CD8-positive, alpha-beta memory T cell (primary cell): ENCODE measurements at regions not wholly inside any gene's neighbourhood (a gene's known extent, or its start where the extent isn't known, plus 50 kb on each side); places are given as distances from the start of the nearest gene placed in this dataset.

Experiments used
- CTCF ChIA-PET: fragments of 350-600 bp; sonication (Branson Sonifier 250); formaldehyde crosslinking; loops from one replicate; lab custom pipeline; 2021; ENCODE audit warnings: antibody characterized with exemption; lab: Charles Lee
- POLR2A ChIA-PET: fragments of 350-600 bp; sonication (Branson Sonifier 250); formaldehyde crosslinking; loops from one replicate; lab custom pipeline; 2021; ENCODE audit warnings: antibody characterized with exemption; lab: Charles Lee
- DNase-seq, 5 donors: peaks; one replicate each; pipeline versions ENCODE4 v3.0.0 to v3.0.0-alpha.2; 2020 to 2022; ENCODE audit warnings: mixed read lengths in 1 of 5
- H3K27ac ChIP-seq: one replicate; pipeline ENCODE4 v1.7.0; 2013; ENCODE audit warnings: low read depth, mild to moderate bottlenecking, low read length, moderate library complexity
- H3K27me3 ChIP-seq: 2 replicates; pipeline ENCODE4 v1.7.0; 2013; ENCODE audit warnings: low read length, mild to moderate bottlenecking; ENCODE audit not compliant: insufficient read depth, poor library complexity, severe bottlenecking
- H3K36me3 ChIP-seq: 2 replicates; pipeline ENCODE4 v1.7.0; 2013; ENCODE audit warnings: mild to moderate bottlenecking, low read length, moderate library complexity; ENCODE audit not compliant: insufficient read depth
- H3K4me1 ChIP-seq: 2 replicates; pipeline ENCODE4 v1.7.0; 2013; ENCODE audit warnings: mild to moderate bottlenecking, low read length, moderate library complexity; ENCODE audit not compliant: insufficient read depth
- H3K4me3 ChIP-seq: 2 replicates; pipeline ENCODE4 v1.7.0; 2013; ENCODE audit warnings: mild to moderate bottlenecking, low read length
- H3K9me3 ChIP-seq: 2 replicates; pipeline ENCODE4 v1.7.0; 2013; ENCODE audit warnings: mild to moderate bottlenecking, low read length
- H3K27ac Mint-ChIP-seq, 8 donors: one replicate each; pipeline ENCODE4 v1.8.0; 2020 to 2021; ENCODE audit warnings: mixed read lengths in 8 of 8, mild to moderate bottlenecking in 6 of 8, inconsistent platforms in 3 of 8, moderate library complexity in 3 of 8
- H3K27me3 Mint-ChIP-seq, 2 donors: one replicate each; pipeline ENCODE4 v1.8.0; 2020 to 2021; ENCODE audit warnings: mixed read lengths in 2 of 2, mild to moderate bottlenecking in 1 of 2, moderate library complexity in 1 of 2
- H3K36me3 Mint-ChIP-seq, 3 donors: one replicate each; pipeline ENCODE4 v1.8.0; 2020 to 2021; ENCODE audit warnings: mixed read lengths in 3 of 3, inconsistent platforms in 1 of 3, mild to moderate bottlenecking in 1 of 3
- H3K4me1 Mint-ChIP-seq, 3 donors: one replicate each; pipeline ENCODE4 v1.8.0; 2020 to 2021; ENCODE audit warnings: mixed read lengths in 3 of 3, inconsistent platforms in 1 of 3, mild to moderate bottlenecking in 1 of 3
- H3K4me3 Mint-ChIP-seq, 7 donors: one replicate each; pipeline ENCODE4 v1.8.0; 2020 to 2021; ENCODE audit warnings: mixed read lengths in 7 of 7, mild to moderate bottlenecking in 6 of 7, moderate library complexity in 4 of 7, inconsistent platforms in 2 of 7
- H3K9me3 Mint-ChIP-seq, 5 donors: one replicate each; pipeline ENCODE4 v1.8.0; 2020 to 2022; ENCODE audit warnings: mixed read lengths in 5 of 5, mild to moderate bottlenecking in 3 of 5, moderate library complexity in 2 of 5, inconsistent platforms in 1 of 5

DNA sequence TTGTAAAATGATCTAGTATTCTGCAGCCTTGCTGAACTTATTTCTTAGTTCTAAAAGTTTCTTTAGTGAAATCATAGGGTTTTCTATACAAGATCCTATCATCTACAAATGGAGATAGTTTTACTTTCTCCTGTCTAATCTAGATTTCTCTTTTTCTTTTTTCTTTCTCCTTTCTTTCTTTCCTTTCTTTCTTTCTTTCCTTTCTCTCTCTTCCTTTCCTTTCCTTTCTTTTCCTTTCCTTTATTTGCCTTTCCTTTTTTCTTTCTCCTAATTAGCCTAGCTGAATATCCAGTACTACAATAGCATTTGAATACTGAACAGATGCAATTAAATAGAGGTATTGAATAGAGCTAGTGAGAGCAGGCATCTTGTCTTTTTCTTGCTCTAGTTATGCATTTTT, 186.6 kb upstream of the SPAG17 start:
- H3K4me3 ChIP-seq: no peak overlapping the region
- no peaks in the 10 kb centered on the region for H3K9me3 ChIP-seq
- ChIA-PET CTCF (no interaction called here), POLR2A (no interaction called here)
- H3K4me1 ChIP-seq: no peaks in the 10 kb centered on the region
- no peaks in the 10 kb centered on the region for H3K4me1 Mint-ChIP-seq
- no peaks in the 10 kb centered on the region for H3K36me3 ChIP-seq
- no peak overlapping the region for H3K27ac ChIP-seq
- DNase-seq: no peak
- no peaks in the 10 kb centered on the region for H3K27me3 Mint-ChIP-seq
- peaks cover 5 to 24% (median 17%) of the 10 kb centered on the region in 5 donors for H3K9me3 Mint-ChIP-seq
- no peaks in the 10 kb centered on the region for H3K27me3 ChIP-seq
- no peak overlapping the region for H3K27ac Mint-ChIP-seq
- H3K36me3 Mint-ChIP-seq: no peaks in the 10 kb centered on the region
- no peak overlapping the region for H3K4me3 Mint-ChIP-seq

DNA sequence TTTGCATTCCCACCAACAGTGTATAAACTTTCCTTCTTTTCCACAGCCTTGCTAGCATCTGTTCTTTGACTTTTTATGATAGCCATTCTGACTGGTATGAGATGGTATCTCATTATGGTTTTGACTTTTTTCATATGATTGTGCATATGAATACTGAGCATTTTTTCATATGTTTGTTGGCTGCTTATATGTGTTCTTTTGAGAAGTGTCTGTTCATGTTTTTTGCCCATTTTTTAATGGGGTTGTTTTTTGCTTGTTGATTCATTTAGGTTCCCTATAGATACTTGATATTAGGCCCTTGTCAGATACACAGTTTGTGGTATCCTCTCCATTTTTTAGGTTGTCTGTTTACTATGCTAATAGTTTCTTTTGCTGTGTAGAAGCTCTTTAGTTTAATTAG, 185.8 kb upstream of the SPAG17 start:
- Histone ChIP-seq H3K4me3 (no peak overlapping the region), H3K27ac (no peak overlapping the region), H3K36me3 (no peaks in the 10 kb centered on the region), H3K27me3 (no peaks in the 10 kb centered on the region), H3K9me3 (no peaks in the 10 kb centered on the region), H3K4me1 (no peaks in the 10 kb centered on the region)
- DNase-seq: no peak
- CTCF ChIA-PET: no interaction called here
- POLR2A ChIA-PET: no interaction called here
- Mint-ChIP-seq H3K27me3 (no peaks in the 10 kb centered on the region), H3K9me3 (peaks cover 5 to 31% (median 18%) of the 10 kb centered on the region in 5 donors), H3K36me3 (no peaks in the 10 kb centered on the region), H3K4me3 (no peak overlapping the region), H3K27ac (no peak overlapping the region), H3K4me1 (no peaks in the 10 kb centered on the region)

DNA sequence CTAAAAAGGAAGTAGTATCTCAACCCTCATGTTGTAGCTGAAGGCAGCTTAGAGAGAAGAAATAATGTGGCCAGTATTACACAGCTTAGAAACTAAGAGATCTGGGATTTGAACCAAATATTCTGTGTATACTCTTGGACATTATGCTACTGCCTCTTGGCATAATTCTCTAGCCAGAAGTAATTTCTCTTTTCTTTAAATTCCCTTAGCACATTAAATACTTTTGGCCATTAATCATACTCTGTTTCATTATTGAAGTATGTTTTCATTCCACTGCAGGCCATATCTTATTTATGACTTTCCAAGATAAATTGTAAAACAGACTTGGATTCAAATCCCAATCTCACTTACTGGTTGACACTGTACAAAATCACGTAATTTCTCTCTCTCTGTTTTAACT, 181.3 kb upstream of the SPAG17 start:
- no peak overlapping the region for H3K4me3 Mint-ChIP-seq
- Histone ChIP-seq H3K27me3 (no peaks in the 10 kb centered on the region), H3K27ac (no peak overlapping the region), H3K9me3 (no peaks in the 10 kb centered on the region), H3K4me3 (no peak overlapping the region), H3K4me1 (no peaks in the 10 kb centered on the region), H3K36me3 (no peaks in the 10 kb centered on the region)
- peaks cover 12 to 39% (median 35%) of the 10 kb centered on the region in 5 donors for H3K9me3 Mint-ChIP-seq
- no peak for DNase-seq
- H3K36me3 Mint-ChIP-seq: no peaks in the 10 kb centered on the region
- no peaks in the 10 kb centered on the region for H3K27me3 Mint-ChIP-seq
- H3K27ac Mint-ChIP-seq: no peak overlapping the region
- ChIA-PET CTCF (no interaction called here), POLR2A (no interaction called here)
- no peaks in the 10 kb centered on the region for H3K4me1 Mint-ChIP-seq

DNA sequence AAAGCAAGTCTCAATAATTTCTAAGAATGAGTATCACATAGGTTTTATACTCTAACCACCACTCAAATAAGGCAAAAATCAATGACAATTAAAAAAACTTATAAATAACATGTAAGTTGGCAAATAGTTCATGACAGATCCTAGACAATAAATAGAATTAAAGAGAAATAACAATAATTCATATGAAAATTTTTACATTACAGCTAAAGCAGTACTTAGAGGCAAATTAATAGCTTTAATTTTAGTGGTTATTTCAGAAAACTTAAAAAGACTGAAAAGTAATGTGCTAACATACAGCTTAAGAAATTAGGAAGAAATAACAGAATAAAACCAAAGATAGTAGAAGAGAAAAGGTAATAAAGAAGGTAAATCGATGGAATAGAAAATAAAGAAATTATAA, 179.9 kb upstream of the SPAG17 start:
- no peak overlapping the region for H3K27ac ChIP-seq
- H3K36me3 Mint-ChIP-seq: no peaks in the 10 kb centered on the region
- H3K4me1 Mint-ChIP-seq: no peaks in the 10 kb centered on the region
- peaks cover 12 to 37% (median 33%) of the 10 kb centered on the region in 5 donors for H3K9me3 Mint-ChIP-seq
- H3K4me3 Mint-ChIP-seq: no peak overlapping the region
- H3K4me3 ChIP-seq: no peak overlapping the region
- H3K4me1 ChIP-seq: no peaks in the 10 kb centered on the region
- no peak for DNase-seq
- CTCF ChIA-PET: no interaction called here
- no peaks in the 10 kb centered on the region for H3K36me3 ChIP-seq
- POLR2A ChIA-PET: no interaction called here
- H3K27ac Mint-ChIP-seq: no peak overlapping the region
- H3K9me3 ChIP-seq: no peaks in the 10 kb centered on the region
- no peaks in the 10 kb centered on the region for H3K27me3 ChIP-seq
- H3K27me3 Mint-ChIP-seq: no peaks in the 10 kb centered on the region

DNA sequence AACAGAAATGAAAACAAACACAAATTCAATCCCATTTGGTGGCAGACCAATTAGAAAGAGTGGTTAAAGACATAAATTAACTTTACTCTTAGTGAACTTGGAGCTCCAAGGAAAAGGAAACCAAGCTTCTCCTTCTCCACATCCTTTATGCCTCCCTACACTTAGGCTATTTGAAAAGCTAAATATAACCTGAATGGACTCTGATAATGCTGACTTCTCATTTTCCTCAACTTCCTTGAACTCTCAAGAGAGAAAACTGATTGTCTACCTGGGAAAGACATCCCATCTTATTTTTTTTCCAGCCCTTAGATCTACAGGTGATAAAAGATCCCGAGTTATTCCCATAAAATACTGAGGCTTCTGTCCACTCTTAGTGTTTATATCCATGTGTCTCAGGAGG, 178.4 kb upstream of the SPAG17 start:
- H3K4me1 ChIP-seq: no peaks in the 10 kb centered on the region
- CTCF ChIA-PET: no interaction called here
- POLR2A ChIA-PET: no interaction called here
- H3K9me3 Mint-ChIP-seq: peaks cover 12 to 38% (median 33%) of the 10 kb centered on the region in 5 donors
- no peaks in the 10 kb centered on the region for H3K9me3 ChIP-seq
- no peaks in the 10 kb centered on the region for H3K27me3 ChIP-seq
- no peaks in the 10 kb centered on the region for H3K36me3 ChIP-seq
- DNase-seq: no peak
- H3K4me1 Mint-ChIP-seq: no peaks in the 10 kb centered on the region
- no peaks in the 10 kb centered on the region for H3K27me3 Mint-ChIP-seq
- no peaks in the 10 kb centered on the region for H3K36me3 Mint-ChIP-seq
- no peak overlapping the region for H3K4me3 Mint-ChIP-seq
- no peak overlapping the region for H3K4me3 ChIP-seq
- no peak overlapping the region for H3K27ac ChIP-seq
- H3K27ac Mint-ChIP-seq: no peak overlapping the region

DNA sequence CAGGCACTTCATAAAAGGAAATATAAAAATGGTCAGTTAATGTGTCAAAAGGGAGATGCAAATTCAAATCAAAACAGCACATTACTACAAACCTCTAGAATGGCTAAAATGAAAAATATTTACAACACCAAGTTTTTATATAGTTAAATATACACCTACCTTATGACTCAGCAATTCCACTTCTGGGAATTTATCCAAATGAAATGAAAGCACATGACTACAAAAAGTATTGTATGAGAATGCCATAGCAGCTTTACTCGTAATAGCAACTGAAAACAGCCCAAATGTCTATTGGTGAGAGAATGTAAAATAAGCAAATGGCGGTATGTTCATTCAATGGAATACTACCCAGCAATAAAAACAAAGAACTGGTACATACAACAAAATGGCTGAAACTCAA, 175.8 kb upstream of the SPAG17 start:
- Mint-ChIP-seq H3K27ac (no peak overlapping the region), H3K36me3 (no peaks in the 10 kb centered on the region), H3K4me3 (no peak overlapping the region), H3K27me3 (no peaks in the 10 kb centered on the region), H3K9me3 (peaks cover 12 to 33% (median 29%) of the 10 kb centered on the region in 5 donors), H3K4me1 (no peaks in the 10 kb centered on the region)
- Histone ChIP-seq H3K4me3 (no peak overlapping the region), H3K27ac (no peak overlapping the region), H3K9me3 (no peaks in the 10 kb centered on the region), H3K36me3 (no peaks in the 10 kb centered on the region), H3K27me3 (no peaks in the 10 kb centered on the region), H3K4me1 (no peaks in the 10 kb centered on the region)
- POLR2A ChIA-PET: no interaction called here
- DNase-seq: no peak
- CTCF ChIA-PET: no interaction called here

DNA sequence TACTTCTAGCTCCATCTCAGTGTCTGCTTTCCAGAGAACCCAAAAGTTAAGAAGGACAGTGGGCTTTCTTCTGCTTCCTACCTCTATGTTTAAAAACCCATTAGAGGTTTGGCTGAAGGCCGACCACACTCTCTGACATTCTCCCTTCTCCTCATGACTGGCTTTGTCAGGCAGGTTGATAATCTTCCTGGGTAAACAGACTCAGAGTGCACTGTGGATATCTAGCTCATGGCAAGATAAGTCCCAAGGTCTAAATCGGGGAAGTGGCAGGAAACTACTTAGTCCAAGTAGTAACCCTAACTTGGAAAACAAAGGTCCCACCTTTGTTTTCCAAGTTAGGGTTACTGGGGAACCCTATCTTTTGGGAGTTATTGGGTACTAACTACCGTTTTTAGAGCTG, 161.9 kb upstream of the SPAG17 start:
- DNase-seq: no peak
- H3K27me3 ChIP-seq: no peaks in the 10 kb centered on the region
- Mint-ChIP-seq H3K27ac (no peak overlapping the region), H3K9me3 (peaks cover 0 to 7% (median 2%) of the 10 kb centered on the region in 5 donors), H3K4me1 (no peaks in the 10 kb centered on the region), H3K27me3 (no peaks in the 10 kb centered on the region), H3K4me3 (no peak overlapping the region), H3K36me3 (no peaks in the 10 kb centered on the region)
- ChIA-PET POLR2A (no interaction called here), CTCF (no interaction called here)
- H3K36me3 ChIP-seq: no peaks in the 10 kb centered on the region
- H3K27ac ChIP-seq: no peak overlapping the region
- H3K4me3 ChIP-seq: no peak overlapping the region
- no peaks in the 10 kb centered on the region for H3K4me1 ChIP-seq
- no peaks in the 10 kb centered on the region for H3K9me3 ChIP-seq

DNA sequence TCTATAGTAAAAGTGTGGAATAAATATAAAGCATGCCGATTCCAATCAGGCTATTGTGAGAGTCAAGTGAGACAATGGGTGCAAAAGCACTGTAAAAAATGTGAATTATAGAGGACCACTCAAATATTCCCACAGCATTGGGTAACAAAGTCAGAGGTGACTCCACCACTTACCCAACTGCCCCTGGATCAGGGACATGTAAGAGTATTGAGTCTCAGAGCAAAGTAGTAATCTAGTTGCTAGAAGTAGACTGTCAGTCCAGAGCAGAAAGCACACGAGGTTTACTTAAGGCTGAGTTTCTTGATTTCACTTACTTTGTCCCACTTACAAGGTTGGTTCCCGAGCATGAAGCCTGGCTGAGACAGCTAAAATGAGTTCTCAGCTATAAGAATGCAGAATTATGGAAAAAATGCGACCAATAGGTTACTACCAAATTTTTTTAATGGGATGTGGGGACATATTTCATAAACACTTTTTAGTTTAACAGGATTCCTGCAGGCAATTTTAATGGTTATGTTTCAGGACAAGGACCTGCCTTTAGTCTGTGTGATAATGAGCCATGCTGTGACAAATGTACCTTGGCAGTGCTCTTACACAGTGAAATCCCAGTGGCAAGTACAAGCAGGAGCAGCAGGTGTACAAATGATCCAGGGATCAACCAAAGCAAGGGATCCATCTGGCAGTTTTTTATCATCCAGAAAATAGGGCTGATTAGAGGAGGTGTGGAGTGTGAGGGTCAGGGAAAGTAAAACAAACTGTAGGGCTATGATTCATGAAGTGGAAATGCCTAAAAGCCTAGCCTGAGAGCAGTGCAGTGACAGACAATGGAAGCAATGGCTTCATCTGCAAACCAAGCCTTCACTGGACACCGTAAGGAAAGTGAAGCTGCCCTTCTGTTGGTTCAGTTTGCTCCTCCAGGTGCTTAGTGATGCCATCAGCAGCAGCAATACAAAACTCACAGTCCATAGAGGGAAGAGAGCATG, 156.2 kb upstream of the SPAG17 start:
- no peaks in the 10 kb centered on the region for H3K4me1 ChIP-seq

More for the DNA sequence above, 156.2 kb upstream of the SPAG17 start:
- Mint-ChIP-seq H3K27me3 (no peaks in the 10 kb centered on the region), H3K9me3 (peaks cover 0 to 6% (median 2%) of the 10 kb centered on the region in 5 donors), H3K4me3 (no peak overlapping the region), H3K36me3 (no peaks in the 10 kb centered on the region), H3K27ac (no peak overlapping the region), H3K4me1 (no peaks in the 10 kb centered on the region)
- no peak for DNase-seq
- no peaks in the 10 kb centered on the region for H3K27me3 ChIP-seq
- H3K9me3 ChIP-seq: no peaks in the 10 kb centered on the region
- no peak overlapping the region for H3K4me3 ChIP-seq
- ChIA-PET POLR2A (no interaction called here), CTCF (no interaction called here)
- H3K27ac ChIP-seq: no peak overlapping the region
- H3K36me3 ChIP-seq: no peaks in the 10 kb centered on the region
